ENCODE measurements at regions not wholly inside any gene's neighbourhood (a gene's known extent, or its start where the extent isn't known, plus 50 kb on each side); places are given as distances from the start of the nearest gene placed in this dataset.

DNA sequence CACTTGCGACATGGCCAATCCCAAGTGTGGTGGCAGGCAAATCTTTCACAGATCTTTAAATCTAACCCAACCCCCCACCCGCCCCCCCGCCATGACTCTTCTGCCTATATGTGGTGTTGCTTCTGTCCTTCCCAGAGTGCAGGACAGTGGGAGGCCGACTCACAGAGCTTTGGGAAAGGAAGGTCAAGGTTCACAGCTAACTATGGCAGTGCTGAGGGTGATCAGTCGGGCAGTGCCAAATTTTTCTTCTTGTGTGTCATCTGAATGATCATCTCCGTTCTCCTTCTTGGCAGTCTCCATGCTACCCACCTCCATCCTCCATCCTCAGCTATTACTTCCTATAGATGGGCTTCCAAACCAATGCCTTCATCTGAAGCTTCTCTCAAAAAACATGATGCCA lies 129.0 kb upstream of the NFIB start:
- ChIA-PET CTCF (interaction anchor here (0.7 to 1.7 kb wide), 8 partner anchors 9 to 327 kb away, joined by 3 to 8 read pairs (median 4); no protein-coding TSS in a partner anchor), POLR2A (no interaction called here)
- Histone ChIP-seq H4K20me1 (replicated peaks; ENCODE audit: control insufficient read depth, extremely low read depth, insufficient read depth, low read length) (no peaks in the 10 kb centered on the region), H3K9me1 (replicated peaks; ENCODE audit: control insufficient read depth, extremely low read depth, insufficient read depth, low read length) (no peaks in the 10 kb centered on the region), H3K9me3 (replicated peaks; ENCODE audit: control insufficient read depth, insufficient read depth, low read length) (no peaks in the 10 kb centered on the region), H3K79me2 (ENCODE audit: control insufficient read depth, insufficient read depth, low read length) (no peaks in the 10 kb centered on the region), H3K27ac (ENCODE audit: insufficient read depth, low read depth, low read length) (no peak overlapping the region), H3K4me3 (replicated peaks in 1 of 3; ENCODE audit: insufficient read depth in 1 of 3, low read depth in 1 of 3, low read length in 3 of 3) (no peak overlapping the region), H2AFZ (ENCODE audit: low read depth, low read length) (no peak overlapping the region), H3K9ac (replicated peaks; ENCODE audit: extremely low read depth, insufficient read depth, low read length) (no peak overlapping the region), H3K36me3 (ENCODE audit: control insufficient read depth in 2 of 2, extremely low read depth in 1 of 2, insufficient read depth in 2 of 2, low read length in 2 of 2) (no peaks in the 10 kb centered on the region), H3K4me2 (ENCODE audit: insufficient read depth, low read length) (no peak overlapping the region), H3K4me1 (ENCODE audit: control insufficient read depth, extremely low read depth, insufficient read depth, low read length) (no peaks in the 10 kb centered on the region), H3K27me3 (ENCODE audit: control insufficient read depth in 2 of 2, insufficient read depth in 2 of 2, low read length in 2 of 2) (no peaks in the 10 kb centered on the region)
- FAIRE-seq (no peak), DNase-seq (ENCODE audit: low read depth, low spot score) (no peak)
- BruUV-seq (replicated peaks) = no TSS peak
- TF ChIP-seq, protein P1, sequence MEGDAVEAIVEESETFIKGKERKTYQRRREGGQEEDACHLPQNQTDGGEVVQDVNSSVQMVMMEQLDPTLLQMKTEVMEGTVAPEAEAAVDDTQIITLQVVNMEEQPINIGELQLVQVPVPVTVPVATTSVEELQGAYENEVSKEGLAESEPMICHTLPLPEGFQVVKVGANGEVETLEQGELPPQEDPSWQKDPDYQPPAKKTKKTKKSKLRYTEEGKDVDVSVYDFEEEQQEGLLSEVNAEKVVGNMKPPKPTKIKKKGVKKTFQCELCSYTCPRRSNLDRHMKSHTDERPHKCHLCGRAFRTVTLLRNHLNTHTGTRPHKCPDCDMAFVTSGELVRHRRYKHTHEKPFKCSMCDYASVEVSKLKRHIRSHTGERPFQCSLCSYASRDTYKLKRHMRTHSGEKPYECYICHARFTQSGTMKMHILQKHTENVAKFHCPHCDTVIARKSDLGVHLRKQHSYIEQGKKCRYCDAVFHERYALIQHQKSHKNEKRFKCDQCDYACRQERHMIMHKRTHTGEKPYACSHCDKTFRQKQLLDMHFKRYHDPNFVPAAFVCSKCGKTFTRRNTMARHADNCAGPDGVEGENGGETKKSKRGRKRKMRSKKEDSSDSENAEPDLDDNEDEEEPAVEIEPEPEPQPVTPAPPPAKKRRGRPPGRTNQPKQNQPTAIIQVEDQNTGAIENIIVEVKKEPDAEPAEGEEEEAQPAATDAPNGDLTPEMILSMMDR (IDR thresholded peaks at IDR 0.05; ENCODE audit: extremely low read depth in 1 of 2, insufficient read depth in 1 of 2, low read depth in 1 of 2, low read length in 2 of 2) = no peak
- no peak for TF ChIP-seq EZH2 (IDR thresholded peaks at IDR 0.05; ENCODE audit: borderline replicate concordance, low read depth, low read length, severe bottlenecking)
- TF ChIP-seq, protein P2, sequence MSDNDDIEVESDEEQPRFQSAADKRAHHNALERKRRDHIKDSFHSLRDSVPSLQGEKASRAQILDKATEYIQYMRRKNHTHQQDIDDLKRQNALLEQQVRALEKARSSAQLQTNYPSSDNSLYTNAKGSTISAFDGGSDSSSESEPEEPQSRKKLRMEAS (IDR thresholded peaks at IDR 0.05; ENCODE audit: insufficient read depth, insufficient read length) = no peak
- TF ChIP-seq JUN (IDR thresholded peaks at IDR 0.05; ENCODE audit: borderline replicate concordance, insufficient read depth, insufficient read length, low read depth) = no peak
- no peak for TF ChIP-seq POLR2A (IDR thresholded peaks at IDR 0.05; ENCODE audit: low read depth, low read length)
- TF ChIP-seq FOS (IDR thresholded peaks at IDR 0.05; ENCODE audit: borderline replicate concordance, insufficient read depth, low read length) = no peak
- TF ChIP-seq MYC (IDR thresholded peaks at IDR 0.05; ENCODE audit: low read depth, low read length) = no peak
- TF ChIP-seq POLR2AphosphoS5 (IDR thresholded peaks at IDR 0.05; ENCODE audit: insufficient read depth, low read depth, low read length) = no peak
- no peak for TF ChIP-seq GATA2 (IDR thresholded peaks at IDR 0.05; ENCODE audit: insufficient read depth, insufficient read length, low read depth, low read length)
- dilution Hi-C loops (cut with MboI; ENCODE audit: extremely low pct_ligation_motif_present, low sequenced_read_pairs) = no loop called here
- intact Hi-C loops (cut with micrococcal nuclease) = no loop called here
